HFFc6 (cell line): ENCODE measurements at regions not wholly inside any gene's neighbourhood (a gene's known extent, or its start where the extent isn't known, plus 50 kb on each side); places are given as distances from the start of the nearest gene placed in this dataset.

Experiments
- DNase-seq: peaks from one replicate; pipeline ENCODE4 v3.0.0-alpha.2; 2018
- H3K27ac Mint-ChIP-seq: 2 replicates; pipeline ENCODE4 v1.8.0; 2020; ENCODE audit warnings: mild to moderate bottlenecking, mixed read lengths
- H3K27me3 Mint-ChIP-seq: 2 replicates; pipeline ENCODE4 v1.8.0; 2021; ENCODE audit warnings: mild to moderate bottlenecking, moderate library complexity, mixed read lengths; ENCODE audit not compliant: insufficient read depth
- H3K36me3 Mint-ChIP-seq: 2 replicates; pipeline ENCODE4 v1.8.0; 2021; ENCODE audit warnings: low read depth, mixed read lengths
- H3K4me1 Mint-ChIP-seq: 2 replicates; pipeline ENCODE4 v1.8.0; 2020; ENCODE audit warnings: low read depth, mixed read lengths
- H3K4me3 Mint-ChIP-seq: 2 replicates; pipeline ENCODE4 v1.8.0; 2020; ENCODE audit warnings: mild to moderate bottlenecking, moderate library complexity, mixed read lengths
- H3K9me3 Mint-ChIP-seq: 2 replicates; pipeline ENCODE4 v1.8.0; 2020; ENCODE audit warnings: mild to moderate bottlenecking, mixed read lengths
- CTCF ChIP-seq: fragments of 200-600 bp; sonication (generic); IDR thresholded peaks from 2 replicates; pipeline ENCODE4 v1.5.0; 2021; ENCODE audit warnings: antibody characterized with exemption, mild to moderate bottlenecking

GRCh38 chrX:98338544-98338943 is 1454.8 kb downstream of the RPA4 start:
- peaks cover 10% of the 10 kb centered on the region; the same call in 1 of the 2 replicates for H3K9me3 Mint-ChIP-seq
- H3K36me3 Mint-ChIP-seq, result peaks cover 9% of the 10 kb centered on the region
- no peak for TF ChIP-seq CTCF
- H3K4me3 Mint-ChIP-seq, result no peak overlapping the region
- H3K27me3 Mint-ChIP-seq, result no peaks in the 10 kb centered on the region
- peaks cover 23% of the 10 kb centered on the region for H3K4me1 Mint-ChIP-seq
- peak overlapping the region; percentile 48; the same call in 1 of the 2 replicates for H3K27ac Mint-ChIP-seq
- peak; percentile 21 for DNase-seq

DNA sequence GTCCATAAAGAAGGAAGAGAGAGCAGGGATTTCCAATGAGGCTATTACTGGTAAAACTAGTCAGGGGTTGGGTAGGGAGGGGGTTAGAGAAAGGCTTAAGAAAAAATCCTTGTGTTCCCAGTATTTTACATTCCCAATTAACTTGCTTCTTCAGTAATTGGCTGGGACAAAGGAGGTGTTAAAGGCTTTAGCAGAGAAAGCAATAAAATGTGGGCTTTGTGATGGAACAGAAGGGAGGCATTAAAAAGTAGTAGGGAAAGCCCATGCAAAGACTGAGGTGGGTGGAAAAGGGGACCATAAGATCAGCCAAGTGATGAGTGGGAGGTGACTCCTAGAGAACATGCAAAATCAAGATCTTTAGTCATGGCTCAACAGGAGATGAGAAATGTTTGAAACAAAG is 1467.2 kb downstream of the RPA4 start:
- Mint-ChIP-seq H3K4me1 (peaks cover 12% of the 10 kb centered on the region; the same call in 1 of the 2 replicates), H3K27ac (no peak overlapping the region), H3K36me3 (no peaks in the 10 kb centered on the region), H3K27me3 (no peaks in the 10 kb centered on the region), H3K9me3 (no peaks in the 10 kb centered on the region), H3K4me3 (no peak overlapping the region)
- no peak for TF ChIP-seq CTCF
- DNase-seq, result no peak

- H3K27me3 Mint-ChIP-seq, result no peaks in the 10 kb centered on the region
- no peak for DNase-seq
- no peaks in the 10 kb centered on the region for H3K36me3 Mint-ChIP-seq
- H3K4me1 Mint-ChIP-seq, result peaks cover 5% of the 10 kb centered on the region; the same call in 1 of the 2 replicates
- no peak for TF ChIP-seq CTCF
- H3K27ac Mint-ChIP-seq, result no peak overlapping the region
- H3K4me3 Mint-ChIP-seq, result no peak overlapping the region
- H3K9me3 Mint-ChIP-seq, result no peaks in the 10 kb centered on the region
These were observed 1473.4 kb downstream of the RPA4 start for GRCh38 chrX:98357146-98357545.

DNA sequence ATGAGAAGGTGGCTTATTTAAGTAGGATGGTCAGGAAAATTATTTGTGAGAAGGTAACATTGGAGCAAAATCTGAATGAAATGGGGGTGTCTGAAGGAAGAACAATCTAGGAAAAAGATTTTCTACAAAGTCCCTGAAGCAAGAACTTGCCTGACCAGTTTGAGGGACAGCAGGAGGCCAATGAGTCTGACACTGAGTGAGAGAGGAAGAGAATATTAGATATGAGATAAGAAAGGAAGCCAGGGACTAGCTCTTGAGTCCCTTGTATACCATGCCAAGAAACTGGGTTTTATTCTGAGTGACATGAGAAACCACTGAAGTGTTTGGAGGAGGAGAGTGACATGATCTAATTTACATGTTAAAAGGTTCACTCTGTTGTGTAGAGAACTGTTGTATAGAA is 1478.9 kb downstream of the RPA4 start:
- Mint-ChIP-seq H3K27me3 (no peaks in the 10 kb centered on the region), H3K27ac (no peak overlapping the region), H3K4me3 (no peak overlapping the region), H3K36me3 (peaks cover 6% of the 10 kb centered on the region; the same call in 1 of the 2 replicates), H3K9me3 (no peaks in the 10 kb centered on the region), H3K4me1 (no peaks in the 10 kb centered on the region)
- DNase-seq, result no peak
- no peak for TF ChIP-seq CTCF

- Mint-ChIP-seq H3K9me3 (no peaks in the 10 kb centered on the region; the same call in 1 of the 2 replicates), H3K4me1 (no peaks in the 10 kb centered on the region; the same call in 1 of the 2 replicates), H3K4me3 (no peak overlapping the region), H3K36me3 (no peaks in the 10 kb centered on the region), H3K27me3 (peaks cover 2% of the 10 kb centered on the region), H3K27ac (no peak overlapping the region)
- no peak for TF ChIP-seq CTCF
- no peak for DNase-seq
These were observed 1488.3 kb downstream of the RPA4 start for GRCh38 chrX:98371994-98372393.

- peaks cover 5% of the 10 kb centered on the region for H3K9me3 Mint-ChIP-seq
- H3K4me3 Mint-ChIP-seq, result no peak overlapping the region
These were observed 1495.4 kb downstream of the RPA4 start for GRCh38 chrX:98379134-98379533.

More at GRCh38 chrX:98379134-98379533, 1495.4 kb downstream of the RPA4 start:
- no peak for DNase-seq
- Mint-ChIP-seq H3K36me3 (peaks cover 5% of the 10 kb centered on the region; the same call in 1 of the 2 replicates), H3K27me3 (no peaks in the 10 kb centered on the region; the same call in none of the 2 replicates), H3K27ac (no peak overlapping the region), H3K4me1 (no peaks in the 10 kb centered on the region)
- no peak for TF ChIP-seq CTCF
